K562 (cell line): ENCODE measurements at regions not wholly inside any gene's neighbourhood (a gene's known extent, or its start where the extent isn't known, plus 50 kb on each side); places are given as distances from the start of the nearest gene placed in this dataset.
A peak's percentile ranks its signal among the peaks of the same experiment; 100 is the strongest.

Experiments
- ERF ChIP-seq: fragments of 450-650 bp; formaldehyde crosslinking; IDR thresholded peaks from 2 replicates; pipeline ENCODE4 v1.4.0; 2020; ENCODE audit warnings: mild to moderate bottlenecking, mixed read lengths
- GMEB1 ChIP-seq: fragments of 250-450 bp; sonication (Bioruptor Pico); IDR thresholded peaks from 2 replicates; pipeline ENCODE4 v1.4.0; 2020; ENCODE audit warnings: mild to moderate bottlenecking
- RAD21 ChIP-seq, 2 experiments: fragments of 250-450 bp in 1 of 2; fragments of 450-650 bp in 1 of 2; sonication (Bioruptor Pico) in 1 of 2; formaldehyde crosslinking in 1 of 2; IDR thresholded peaks in 1 of 2; conservative IDR thresholded peaks in 1 of 2; 2 replicates each; pipeline versions ENCODE4 v1.4.0 to v1.8.0; 2020 to 2022; ENCODE audit warnings: mild to moderate bottlenecking in 2 of 2, moderate library complexity in 1 of 2
- RBM34 ChIP-seq: fragments of 200-400 bp; formaldehyde crosslinking; IDR thresholded peaks from 2 replicates; pipeline ENCODE4 v1.6.1; 2018; ENCODE audit warnings: low read length, borderline replicate concordance; ENCODE audit not compliant: insufficient read depth
- TAF7 ChIP-seq: fragments of 450-650 bp; IDR thresholded peaks from 2 replicates; pipeline ENCODE4 v1.6.1; 2016; ENCODE audit warnings: missing genetic modification characterization, missing compliant biosample characterization
- TCFL5 ChIP-seq: fragments of 250-450 bp; sonication (Bioruptor Pico); conservative IDR thresholded peaks from 2 replicates; pipeline ENCODE4 v1.6.1; 2021; ENCODE audit warnings: mild to moderate bottlenecking, moderate library complexity, matching md5 sums
- TFE3 ChIP-seq: fragments of 450-650 bp; formaldehyde crosslinking; IDR thresholded peaks from 2 replicates; pipeline ENCODE4 v1.4.0; 2020; ENCODE audit warnings: mild to moderate bottlenecking, mixed read lengths
- VEZF1 ChIP-seq: fragments of 200-800 bp; sonication (Bioruptor generic); IDR thresholded peaks from 2 replicates; pipeline ENCODE4 v1.6.1; 2017; ENCODE audit warnings: missing genetic modification characterization, missing compliant biosample characterization
- XRCC4 ChIP-seq: IDR thresholded peaks from one replicate; pipeline ENCODE4 v1.6.1; 2011; ENCODE audit not compliant: insufficient read depth, insufficient read length; ENCODE audit errors: extremely low read depth
- ZBTB40 ChIP-seq, 2 experiments: fragments of 450-650 bp in 1 of 2; sonication (generic) in 1 of 2; formaldehyde crosslinking in 1 of 2; IDR thresholded peaks; 2 replicates each; pipeline versions ENCODE4 v1.7.1 to v1.9.0; 2016 to 2022; ENCODE audit warnings: inconsistent platforms in 1 of 2, mild to moderate bottlenecking in 1 of 2, missing genetic modification reagents in 1 of 2
- ZKSCAN3 ChIP-seq: fragments of 250-450 bp; sonication (Bioruptor Pico); IDR thresholded peaks from 2 replicates; pipeline ENCODE4 v1.4.0; 2020
- ZNF212 ChIP-seq: fragments of 450-650 bp; formaldehyde crosslinking; IDR thresholded peaks from 2 replicates; pipeline ENCODE4 v1.4.0; 2020; ENCODE audit warnings: mild to moderate bottlenecking
- ZZZ3 ChIP-seq: fragments of 450-650 bp; IDR thresholded peaks from 2 replicates; pipeline ENCODE4 v1.6.1; 2016; ENCODE audit warnings: antibody characterized with exemption, mild to moderate bottlenecking, moderate library complexity

DNA sequence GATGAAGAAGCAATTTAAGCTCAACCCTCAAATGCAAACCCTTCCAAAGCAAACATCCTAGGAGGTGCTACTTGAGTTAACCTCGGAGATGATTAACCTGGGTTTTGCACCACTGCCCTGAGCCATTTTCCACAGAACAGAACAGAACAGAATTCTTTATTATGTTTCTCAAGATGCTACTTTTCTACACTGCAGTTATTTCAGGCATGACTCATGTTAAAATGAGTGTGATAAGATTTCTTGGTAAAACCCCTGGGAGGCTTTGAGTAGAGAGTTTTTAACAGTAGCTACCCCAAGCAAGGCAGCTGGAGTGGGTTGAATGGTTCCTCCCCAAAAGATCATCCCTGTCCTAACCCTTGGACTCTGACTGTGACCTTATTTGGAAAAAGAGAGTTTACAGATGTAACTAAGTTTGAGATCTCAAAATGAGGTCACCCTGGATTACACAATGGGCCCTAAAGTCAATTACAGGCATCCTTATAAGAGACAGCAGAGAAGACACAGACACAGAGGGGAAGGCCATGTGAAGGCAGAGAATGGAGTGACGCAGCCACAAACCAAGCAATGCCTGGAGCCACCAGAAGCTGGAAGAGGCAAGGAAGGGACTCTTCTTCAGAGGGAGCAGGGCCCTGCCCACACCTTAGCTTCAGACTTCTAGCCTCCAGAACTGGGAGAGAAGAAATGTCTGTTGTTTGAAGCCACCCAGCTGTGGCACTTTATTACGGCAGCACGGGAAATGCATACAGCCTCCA is 153.4 kb downstream of the ETS2 start (continued):
- TF ChIP-seq ZBTB40 (IDR thresholded peaks at IDR 0.05) (no peak), ZBTB40 (CRISPR knock-in tag; IDR thresholded peaks at IDR 0.05) (no peak), ZKSCAN3 (CRISPR knock-in tag) (no peak), GMEB1 (CRISPR knock-in tag) (no peak), ERF (CRISPR knock-in tag) (no peak), RBM34 (no peak), RAD21 (CRISPR knock-in tag; conservative IDR thresholded peaks at IDR 0.05 in 1 of 2, IDR thresholded peaks at IDR 0.05 in 1 of 2) (no peak), ZNF212 (CRISPR knock-in tag) (no peak), ZZZ3 (no peak), TCFL5 (CRISPR knock-in tag) (no peak), XRCC4 (no peak), TFE3 (CRISPR knock-in tag) (no peak), VEZF1 (CRISPR knock-in tag) (peak; percentile 50), TAF7 (tag) (no peak)
